Activated CD4-positive, CD25-positive, alpha-beta regulatory T cell treated with anti-CD3 and anti-CD28 coated beads, Interleukin-2, amount 50 U/mL, for 24 hours (primary cell): ENCODE measurements at regions not wholly inside any gene's neighbourhood (a gene's known extent, or its start where the extent isn't known, plus 50 kb on each side); places are given as distances from the start of the nearest gene placed in this dataset.
"Not testable (repeated sequence)": the region's sequence is repeated elsewhere in the genome, so short reads cannot be mapped to it uniquely, and the experiment has no call there.

Source experiments
- ATAC-seq, 2 donors: fragments of 150-1000 bp; cut with Tn5 transposase; one replicate each; pipeline ENCODE4 v1.10.0; 2021; ENCODE audit warnings: mild to moderate bottlenecking in 1 of 2, moderate library complexity in 1 of 2

DNA sequence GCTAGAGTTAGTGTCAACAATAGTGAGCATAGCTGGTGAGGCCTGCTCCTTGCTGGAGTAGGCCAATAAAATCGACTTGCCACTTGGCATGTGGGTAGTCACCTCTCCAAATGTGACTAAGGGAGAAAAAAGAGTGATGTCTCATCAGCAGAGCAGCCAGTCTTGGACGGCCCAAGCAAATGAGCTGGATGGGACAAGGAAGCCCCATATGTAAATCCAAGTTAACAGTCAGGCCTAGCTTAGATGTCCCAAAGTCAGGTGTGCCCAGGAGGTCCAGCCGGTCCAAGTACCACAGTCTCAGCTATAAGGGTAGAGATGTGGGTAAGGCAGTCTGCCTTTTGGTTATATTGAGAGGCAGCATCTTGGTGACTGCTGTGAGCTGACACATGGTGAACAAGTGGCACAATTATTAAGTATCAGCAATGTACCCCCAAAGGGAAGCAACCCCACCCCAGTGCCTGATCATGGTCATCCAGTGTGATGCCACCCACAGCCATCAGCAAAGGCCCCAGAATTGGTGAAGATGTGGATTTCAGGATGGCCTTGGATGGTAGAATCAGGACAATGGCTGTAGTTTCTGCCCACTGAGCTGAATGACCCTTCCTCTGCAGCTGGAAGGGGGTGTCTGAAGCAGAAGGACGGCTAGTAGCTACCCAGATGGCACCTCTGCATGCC, 83.4 kb downstream of the TNFRSF13B start:
- no peak for ATAC-seq

DNA sequence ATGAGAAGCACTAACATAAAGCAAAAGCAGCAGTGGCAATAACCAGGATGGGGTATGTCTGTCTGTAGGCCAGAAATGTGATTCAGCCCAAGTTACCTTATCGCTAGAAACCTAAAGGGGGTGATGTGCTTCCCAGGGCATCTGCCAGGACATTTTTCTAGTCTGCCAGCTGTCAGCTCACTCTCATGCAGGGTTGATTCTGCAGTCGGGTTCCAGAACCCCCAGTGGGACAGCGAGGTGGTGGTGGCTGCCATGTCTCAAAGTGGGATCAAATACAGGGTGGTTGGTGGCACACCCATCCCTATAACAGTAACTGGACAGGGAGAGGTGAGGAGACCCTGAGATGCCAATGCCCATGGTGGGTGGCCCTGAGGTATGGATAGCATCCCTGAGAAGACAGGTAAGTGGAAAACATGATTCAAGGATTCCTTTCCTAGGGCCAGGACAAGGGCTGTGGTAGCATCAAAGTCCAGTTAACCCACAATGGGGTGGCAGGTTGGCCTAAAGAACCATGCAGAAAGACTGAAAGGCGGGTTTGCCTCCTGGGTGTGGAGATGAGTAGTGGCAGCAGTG, 84.3 kb downstream of the TNFRSF13B start:
- ATAC-seq = no peak

GRCh38 chr17:16886655-16887322, 85.1 kb downstream of the TNFRSF13B start:
- ATAC-seq = peak in 1 of 2 donors; percentile 45

DNA sequence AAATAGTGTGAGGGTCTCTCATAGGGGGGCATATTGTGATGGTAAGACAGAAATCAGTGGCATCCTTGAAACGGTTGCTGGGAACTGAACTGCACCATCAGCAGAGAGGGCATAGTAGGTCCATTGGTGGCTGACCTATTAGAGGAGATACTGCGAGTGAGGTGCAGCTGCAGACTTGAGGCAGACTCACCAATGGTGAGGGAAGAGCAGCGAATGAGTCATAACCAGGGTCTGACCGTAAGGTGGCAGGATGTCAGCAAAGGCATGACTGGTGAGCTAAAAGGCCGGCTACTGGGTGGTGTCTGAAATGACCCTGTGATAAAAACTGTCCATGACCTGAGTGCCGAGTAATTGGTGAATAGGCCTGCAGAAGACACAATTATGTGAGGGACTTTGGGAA, 86.7 kb downstream of the TNFRSF13B start:
- not testable (repeated sequence) for ATAC-seq

DNA sequence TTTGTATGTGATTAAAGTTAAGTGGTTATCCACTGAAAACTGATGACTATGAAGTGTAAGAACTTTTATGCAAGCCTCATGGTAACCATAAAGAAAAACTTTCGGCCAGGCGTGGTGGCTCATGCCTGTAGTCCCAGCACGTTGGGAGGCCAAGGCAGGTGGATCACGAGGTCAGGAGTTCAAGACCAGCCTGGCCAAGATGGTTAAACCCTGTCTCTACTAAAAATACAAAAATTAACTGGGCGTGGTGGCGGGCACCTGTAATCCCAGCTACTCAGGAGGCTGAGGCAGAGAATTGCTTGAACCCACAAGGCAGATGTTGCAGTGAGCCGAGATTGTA, 89.0 kb downstream of the TNFRSF13B start:
- ATAC-seq = not testable (repeated sequence)

DNA sequence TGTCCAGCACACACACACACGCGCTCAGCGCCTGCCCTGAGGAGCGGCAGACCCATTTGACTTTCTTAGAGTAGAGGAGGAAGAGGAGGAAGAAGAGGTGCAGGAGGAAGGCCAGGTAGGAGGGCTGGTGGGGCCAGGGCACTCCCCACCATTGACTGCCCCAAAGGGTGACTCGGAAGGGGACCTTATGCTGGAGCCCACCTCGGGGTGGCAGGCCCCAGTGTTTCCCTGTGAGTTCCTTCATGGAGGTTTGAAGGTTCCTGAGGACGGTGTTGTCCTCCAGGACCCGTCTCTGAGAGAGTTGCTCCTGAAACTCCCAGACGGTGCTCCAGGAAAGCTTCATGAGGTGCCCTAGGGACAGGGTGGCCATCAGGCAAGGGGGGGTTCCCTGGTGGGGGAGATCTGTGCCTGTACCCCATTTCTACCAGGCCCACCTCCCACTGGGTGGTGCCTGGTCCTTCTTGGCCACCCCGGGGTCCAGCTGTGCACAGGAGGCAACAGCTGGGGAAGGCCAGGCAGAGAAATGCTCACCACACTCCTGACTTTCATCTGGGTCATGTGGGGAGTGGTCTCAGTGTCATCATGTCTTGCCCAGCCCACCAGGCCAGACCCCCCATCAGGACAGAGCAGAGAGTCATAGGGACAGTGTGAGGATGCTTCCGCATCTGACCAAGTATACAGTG, 89.5 kb downstream of the TNFRSF13B start:
- ATAC-seq = no peak

DNA sequence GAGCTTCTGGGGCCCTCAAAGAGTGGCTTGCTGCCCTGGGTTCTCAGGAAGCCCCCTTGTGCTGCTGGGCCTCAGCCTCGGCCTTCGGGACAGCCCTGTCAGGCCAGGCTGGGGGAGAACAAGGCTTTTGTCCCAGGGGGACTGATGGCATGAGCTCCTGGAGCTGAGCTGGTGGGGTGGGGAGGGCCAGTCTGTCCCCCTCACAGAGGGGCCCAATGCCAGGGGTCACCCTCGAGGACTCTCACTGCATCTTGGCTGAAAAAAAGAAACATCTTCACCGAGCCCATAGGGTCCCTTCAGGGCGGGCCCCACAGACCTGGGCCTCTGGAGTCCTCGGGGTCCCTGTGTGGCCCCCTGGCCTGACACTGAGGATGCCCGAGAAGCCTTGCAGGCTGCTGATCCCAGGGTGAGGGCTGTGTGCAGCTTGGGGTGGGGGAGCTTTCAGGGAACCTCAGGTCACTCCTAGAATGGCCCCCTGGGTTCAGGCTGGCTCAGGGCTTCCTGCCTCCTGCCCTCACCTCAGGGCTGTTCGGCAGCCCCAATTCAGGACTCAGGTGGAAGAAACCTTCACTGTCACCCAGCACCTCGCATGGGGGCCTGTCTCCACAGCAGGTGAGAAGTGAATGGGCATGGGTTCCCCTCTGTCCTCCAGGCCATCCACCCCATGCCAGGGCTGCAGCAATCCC, 90.5 kb downstream of the TNFRSF13B start:
- no peak for ATAC-seq

GRCh38 chr17:16880843-16881230, 91.1 kb downstream of the TNFRSF13B start:
- no peak for ATAC-seq

DNA sequence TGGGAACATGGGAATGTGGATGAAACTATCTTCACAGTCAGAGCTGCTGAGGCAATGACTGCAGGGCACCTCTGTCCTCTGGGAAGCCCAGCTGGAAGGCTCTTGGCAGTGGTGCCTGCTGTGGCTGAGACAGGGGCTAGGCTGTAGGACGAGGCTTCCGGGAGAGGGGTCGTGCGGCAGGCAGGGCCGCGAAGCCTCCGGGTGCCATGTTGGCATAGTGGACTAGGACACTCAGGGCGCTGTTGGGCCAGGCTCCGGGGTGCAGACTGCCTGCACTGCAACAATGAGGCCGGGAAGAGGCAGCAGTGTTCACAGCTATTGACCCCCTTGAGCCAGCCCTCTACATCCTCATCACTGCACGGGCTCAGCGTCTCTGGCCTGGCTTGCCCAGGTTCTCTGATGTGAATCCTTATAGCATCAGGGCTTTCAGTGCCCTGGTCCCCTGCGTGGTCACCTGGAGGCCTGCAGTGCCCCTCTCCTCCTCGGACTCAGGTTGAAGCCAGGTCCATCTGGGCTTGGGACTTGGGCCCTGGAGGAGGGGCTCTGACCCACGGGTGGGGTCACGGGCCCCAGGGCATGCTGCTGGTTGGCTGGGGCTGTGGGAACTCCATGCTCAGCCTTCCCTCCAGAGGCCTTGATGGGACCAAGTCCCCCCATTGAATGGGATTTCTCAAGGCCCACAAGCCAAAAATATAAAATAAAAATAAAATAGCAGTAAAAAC, 91.6 kb downstream of the TNFRSF13B start:
- ATAC-seq = no peak

DNA sequence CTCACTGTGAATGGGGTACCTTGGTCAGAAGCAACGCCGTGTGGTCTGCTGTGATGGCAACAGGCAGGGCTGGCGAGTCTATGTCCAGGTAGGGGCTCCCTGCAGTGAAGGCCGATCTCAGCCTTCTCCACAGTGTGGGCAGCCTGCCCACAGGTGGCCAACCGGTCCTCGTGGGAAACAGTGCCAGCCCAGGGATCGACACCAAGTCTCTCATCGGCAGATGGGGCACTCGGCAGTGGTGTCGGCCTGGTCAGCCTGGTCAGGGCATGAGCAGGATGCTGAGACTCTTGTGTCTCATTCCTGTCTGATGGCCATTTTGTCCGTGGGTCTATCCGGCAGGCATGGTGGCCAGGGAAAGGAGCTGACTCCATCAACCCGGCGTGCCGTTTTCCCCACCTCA, 92.2 kb downstream of the TNFRSF13B start:
- no peak for ATAC-seq

- no peak for ATAC-seq
Measured at GRCh38 chr17:16878606-16879005, 93.3 kb downstream of the TNFRSF13B start.

- no peak for ATAC-seq
Measured at GRCh38 chr17:16878084-16878483, 93.8 kb downstream of the TNFRSF13B start.

- ATAC-seq = no peak
Measured at GRCh38 chr17:16877099-16877498, 94.8 kb downstream of the TNFRSF13B start.

DNA sequence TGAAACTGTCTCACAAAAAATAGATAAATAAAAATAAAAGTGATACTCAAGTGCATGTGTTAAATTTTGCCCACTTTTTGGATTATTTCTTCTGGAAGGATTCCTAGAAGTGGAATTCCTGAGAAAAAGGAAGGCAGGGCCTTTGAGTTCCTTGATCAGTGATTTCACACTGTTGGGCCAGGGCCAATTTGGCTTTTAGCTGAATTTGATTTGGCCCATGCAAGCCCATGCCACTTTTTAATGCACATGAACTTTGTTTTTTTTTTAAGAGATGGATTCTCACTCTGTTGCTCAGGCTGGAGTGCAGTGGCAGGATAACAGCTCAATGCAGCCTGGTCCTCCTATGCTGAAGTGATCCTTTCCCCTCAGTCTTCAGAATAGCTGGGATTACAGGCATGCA, 96.3 kb downstream of the TNFRSF13B start:
- no peak for ATAC-seq

DNA sequence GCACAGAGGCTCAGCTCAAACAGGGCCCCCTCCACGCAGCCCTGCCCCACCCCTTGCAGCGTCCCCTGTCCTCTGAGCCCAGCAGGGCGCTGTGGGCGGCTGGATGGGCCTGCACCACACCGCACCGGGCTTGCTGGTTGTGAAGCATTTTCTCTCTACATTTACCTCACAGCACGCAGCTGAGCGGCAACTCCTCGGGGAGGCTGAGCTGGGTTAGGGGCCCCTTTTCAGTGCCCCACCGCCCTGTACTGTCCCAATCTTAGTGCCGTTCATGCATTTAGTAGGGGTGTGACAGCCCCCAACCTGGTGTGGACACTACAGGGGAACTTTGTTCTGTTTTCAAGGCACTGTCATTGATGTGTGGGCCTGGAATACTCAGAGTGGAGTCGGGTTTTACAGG, 97.7 kb downstream of the TNFRSF13B start:
- ATAC-seq = not testable (repeated sequence)

- no peak for ATAC-seq
Measured at GRCh38 chr17:16873174-16874035, 98.5 kb downstream of the TNFRSF13B start.

DNA sequence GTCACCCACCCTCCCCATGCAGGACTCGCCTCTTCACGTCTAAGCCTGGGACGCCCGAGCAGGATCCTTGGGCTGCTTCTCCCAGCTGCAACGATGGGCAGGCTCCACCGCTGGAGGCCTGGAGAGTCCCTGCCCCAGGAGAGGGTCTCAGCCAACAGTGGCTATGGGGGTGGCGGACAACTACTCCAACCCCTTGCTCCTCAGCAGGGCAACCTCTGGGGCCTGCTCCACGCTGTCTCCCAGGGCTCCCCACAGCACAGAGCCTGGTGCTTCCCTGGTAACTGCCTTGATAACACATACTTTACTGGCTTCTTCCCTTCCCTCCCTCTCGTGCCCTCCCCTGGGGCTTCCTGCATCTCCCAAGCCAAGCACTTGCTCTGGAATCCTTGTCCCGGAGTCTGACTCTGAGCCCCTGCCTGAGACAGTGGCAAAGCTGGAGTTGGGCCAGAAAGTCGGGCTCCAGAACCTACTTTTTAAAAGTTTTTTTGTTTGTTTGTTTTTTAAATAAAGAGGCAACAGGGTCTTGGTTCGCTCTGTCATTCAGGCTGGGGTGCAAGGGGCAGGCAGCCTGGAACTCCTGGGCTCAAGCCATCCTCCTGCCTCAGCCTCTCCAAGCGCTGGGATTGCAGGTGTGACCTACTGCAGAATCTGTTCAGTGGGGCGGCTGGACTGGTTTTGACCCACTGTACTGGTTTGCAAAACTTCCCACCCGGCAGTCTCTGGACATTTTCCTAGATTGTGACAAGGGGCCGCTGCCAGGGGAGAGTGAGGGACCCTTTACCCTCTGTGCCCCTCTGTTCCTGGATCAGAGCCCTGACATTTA, 99.4 kb downstream of the TNFRSF13B start:
- ATAC-seq = no peak

- ATAC-seq = not testable (repeated sequence)
Measured at GRCh38 chr17:16871446-16872190, 100.3 kb downstream of the TNFRSF13B start.
